Peyer's patch (tissue), 4 donors: ENCODE measurements at regions not wholly inside any gene's neighbourhood (a gene's known extent, or its start where the extent isn't known, plus 50 kb on each side); places are given as distances from the start of the nearest gene placed in this dataset.

ENCODE experiments used
- CTCF ChIP-seq, 6 experiments: fragments of 450-650 bp in 4 of 6; fragments of 200-600 bp in 2 of 6; sonication (generic) in 1 of 6; IDR thresholded peaks; one replicate each; pipeline ENCODE4 v1.5.1; 2017 to 2019; ENCODE audit warnings: antibody characterized with exemption in 6 of 6, mild to moderate bottlenecking in 3 of 6, moderate library complexity in 1 of 6
- POLR2A ChIP-seq, 2 donors: fragments of 450-650 bp; IDR thresholded peaks; one replicate each; pipeline ENCODE4 v1.5.1; 2017; ENCODE audit warnings: antibody characterized with exemption in 2 of 2, mild to moderate bottlenecking in 2 of 2, moderate library complexity in 2 of 2

GRCh38 chr12:47408171-47408871 lies 297.5 kb downstream of the RPAP3 start:
- TF ChIP-seq CTCF (IDR thresholded peaks at IDR 0.05), result peak in 5 of 6 experiments; percentile 14 to 51 (median 41)
- no peak for TF ChIP-seq POLR2A (IDR thresholded peaks at IDR 0.05)
